ENCODE measurements at regions not wholly inside any gene's neighbourhood (a gene's known extent, or its start where the extent isn't known, plus 50 kb on each side); places are given as distances from the start of the nearest gene placed in this dataset.

GRCh38 chr3:130576375-130577266, 59.6 kb downstream of the COL6A6 start:
- no peak for TF ChIP-seq CTCF (IDR thresholded peaks at IDR 0.05)
- TF ChIP-seq POLR2A (IDR thresholded peaks at IDR 0.05): no peak
- TF ChIP-seq POLR2AphosphoS5 (IDR thresholded peaks at IDR 0.05): no peak
